Stomach (tissue), 4 donors: ENCODE measurements at regions not wholly inside any gene's neighbourhood (a gene's known extent, or its start where the extent isn't known, plus 50 kb on each side); places are given as distances from the start of the nearest gene placed in this dataset.

Source experiments
- EP300 ChIP-seq: sonication (generic); formaldehyde crosslinking; IDR thresholded peaks from one replicate; pipeline ENCODE4 v1.6.1; 2017; ENCODE audit warnings: antibody characterized with exemption
- POLR2A ChIP-seq, 4 donors: fragments of 450-650 bp; IDR thresholded peaks; one replicate each; pipeline ENCODE4 v1.6.1; 2016; ENCODE audit warnings: antibody characterized with exemption in 4 of 4, control low read depth in 2 of 4, mild to moderate bottlenecking in 1 of 4, moderate library complexity in 1 of 4
- POLR2AphosphoS5 ChIP-seq, 3 donors: sonication (generic); formaldehyde crosslinking; IDR thresholded peaks; one replicate each; pipeline ENCODE4 v1.6.1; 2016; ENCODE audit warnings: antibody characterized with exemption in 3 of 3
- TF ChIP-seq, protein P1 (sequence below), 7 experiments: fragments of 450-650 bp in 4 of 7; fragments of 200-600 bp in 3 of 7; sonication (generic) in 3 of 7; IDR thresholded peaks; one replicate each; pipeline ENCODE4 v1.5.1; 2016 to 2019; ENCODE audit warnings: antibody characterized with exemption in 7 of 7, control low read depth in 2 of 7, mild to moderate bottlenecking in 1 of 7

DNA sequence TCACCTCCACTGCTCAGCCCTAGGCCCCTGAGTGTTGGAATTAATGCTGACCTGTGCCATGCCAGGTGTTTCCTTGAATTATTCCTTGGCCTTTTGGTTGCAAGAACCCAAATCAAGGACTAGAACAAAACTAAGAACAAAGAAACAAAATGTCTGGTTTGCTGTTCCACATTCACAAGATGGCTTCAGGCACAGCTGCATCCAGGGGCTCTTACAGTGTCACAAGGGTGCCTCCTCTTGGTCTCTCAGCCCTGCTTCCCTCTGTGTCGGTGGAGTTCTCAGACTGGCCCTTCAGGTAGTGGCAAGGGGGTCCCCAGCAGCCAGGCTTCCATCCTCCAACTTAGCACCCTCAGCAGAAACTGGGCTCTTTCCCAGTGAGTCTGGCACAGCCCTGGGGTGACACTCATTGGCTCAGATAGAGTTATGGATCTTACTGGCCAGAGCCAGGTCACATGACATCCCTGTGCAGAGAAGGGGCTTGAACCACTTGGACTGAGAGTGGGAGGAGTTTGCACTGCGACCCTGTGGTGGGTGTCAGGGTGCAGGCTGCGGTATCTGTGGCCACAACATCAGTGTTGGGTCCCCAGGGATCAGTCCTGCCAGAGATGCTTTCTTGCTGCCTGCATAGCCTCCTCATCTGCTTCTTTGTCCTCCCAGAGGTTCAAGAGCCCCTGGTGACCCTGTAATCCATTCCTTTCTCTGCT lies 427.7 kb upstream of the SULF2 start:
- TF ChIP-seq POLR2AphosphoS5 (IDR thresholded peaks at IDR 0.05): no peak
- TF ChIP-seq, protein P1, sequence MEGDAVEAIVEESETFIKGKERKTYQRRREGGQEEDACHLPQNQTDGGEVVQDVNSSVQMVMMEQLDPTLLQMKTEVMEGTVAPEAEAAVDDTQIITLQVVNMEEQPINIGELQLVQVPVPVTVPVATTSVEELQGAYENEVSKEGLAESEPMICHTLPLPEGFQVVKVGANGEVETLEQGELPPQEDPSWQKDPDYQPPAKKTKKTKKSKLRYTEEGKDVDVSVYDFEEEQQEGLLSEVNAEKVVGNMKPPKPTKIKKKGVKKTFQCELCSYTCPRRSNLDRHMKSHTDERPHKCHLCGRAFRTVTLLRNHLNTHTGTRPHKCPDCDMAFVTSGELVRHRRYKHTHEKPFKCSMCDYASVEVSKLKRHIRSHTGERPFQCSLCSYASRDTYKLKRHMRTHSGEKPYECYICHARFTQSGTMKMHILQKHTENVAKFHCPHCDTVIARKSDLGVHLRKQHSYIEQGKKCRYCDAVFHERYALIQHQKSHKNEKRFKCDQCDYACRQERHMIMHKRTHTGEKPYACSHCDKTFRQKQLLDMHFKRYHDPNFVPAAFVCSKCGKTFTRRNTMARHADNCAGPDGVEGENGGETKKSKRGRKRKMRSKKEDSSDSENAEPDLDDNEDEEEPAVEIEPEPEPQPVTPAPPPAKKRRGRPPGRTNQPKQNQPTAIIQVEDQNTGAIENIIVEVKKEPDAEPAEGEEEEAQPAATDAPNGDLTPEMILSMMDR (IDR thresholded peaks at IDR 0.05): no peak
- no peak for TF ChIP-seq POLR2A (IDR thresholded peaks at IDR 0.05)
- no peak for TF ChIP-seq EP300
